HepG2 (cell line): ENCODE measurements at regions not wholly inside any gene's neighbourhood (a gene's known extent, or its start where the extent isn't known, plus 50 kb on each side); places are given as distances from the start of the nearest gene placed in this dataset.

Experiments
- REPIN1 ChIP-seq: sonication (generic); formaldehyde crosslinking; IDR thresholded peaks from 2 replicates; pipeline ENCODE4 v1.8.0; 2022; ENCODE audit warnings: missing genetic modification reagents, low read depth, mild to moderate bottlenecking, borderline replicate concordance
- REST ChIP-seq, 2 experiments: IDR thresholded peaks; 2 replicates each; pipeline ENCODE4 v1.6.1; 2011 to 2012; ENCODE audit warnings: low read length in 2 of 2, borderline replicate concordance in 1 of 2, low read depth in 1 of 2, mild to moderate bottlenecking in 1 of 2, moderate library complexity in 1 of 2
- RFX5 ChIP-seq: IDR thresholded peaks from 2 replicates; pipeline ENCODE4 v1.6.1; 2011; ENCODE audit warnings: low read depth, low read length, improper control_type of control experiment
- SMC3 ChIP-seq: IDR thresholded peaks from 2 replicates; pipeline ENCODE4 v1.6.1; 2011; ENCODE audit warnings: low read length, improper control_type of control experiment
- SP2 ChIP-seq: sonication (generic); formaldehyde crosslinking; IDR thresholded peaks from 2 replicates; pipeline ENCODE4 v1.5.1; 2020; ENCODE audit warnings: mild to moderate bottlenecking, missing genetic modification reagents
- ZNF609 ChIP-seq: sonication (generic); formaldehyde crosslinking; IDR thresholded peaks from 2 replicates; pipeline ENCODE4 v1.4.0; 2020; ENCODE audit warnings: mild to moderate bottlenecking, missing genetic modification reagents, borderline replicate concordance

DNA sequence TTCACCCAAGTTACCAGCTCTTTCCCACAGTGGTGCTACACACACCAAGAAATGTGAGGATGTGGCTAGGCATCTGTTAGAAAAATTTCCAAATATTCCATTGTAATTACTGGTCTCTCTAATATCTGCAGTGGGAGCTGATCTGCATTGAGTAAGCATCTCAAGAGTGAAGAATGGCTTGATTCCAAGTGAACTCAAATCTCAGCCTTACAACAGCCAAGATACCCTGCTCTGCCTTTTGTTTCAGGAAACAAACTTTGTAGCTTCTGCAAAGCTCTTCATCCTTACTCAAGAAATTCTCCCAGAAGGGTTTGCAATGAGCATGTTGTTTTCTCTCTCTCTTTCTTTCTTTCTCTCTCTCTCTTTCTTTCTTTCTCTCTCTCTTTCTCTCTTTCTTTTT is 181.1 kb downstream of the FCRL5 start:
- TF ChIP-seq ZNF609 (CRISPR knock-in tag) (no peak), SMC3 (no peak), RFX5 (no peak), REST (IDR thresholded peaks at IDR 0.05; ENCODE audit: borderline replicate concordance in 1 of 2, low read depth in 1 of 2, low read length in 2 of 2) (no peak), SP2 (no peak), REPIN1 (CRISPR knock-in tag) (no peak)
